Fibroblast of villous mesenchyme (primary cell): ENCODE measurements at regions not wholly inside any gene's neighbourhood (a gene's known extent, or its start where the extent isn't known, plus 50 kb on each side); places are given as distances from the start of the nearest gene placed in this dataset.
A peak's percentile ranks its signal among the peaks of the same experiment; 100 is the strongest.

Experiments used
- DNase-seq: peaks from one replicate; pipeline ENCODE4 v3.0.0-alpha.2; 2010; ENCODE audit warnings: low read depth
- H3K4me3 ChIP-seq: 2 replicates; pipeline ENCODE4 v1.5.1; 2011; ENCODE audit warnings: low read depth, mild to moderate bottlenecking, low read length
- TF ChIP-seq, protein P1 (sequence below): IDR thresholded peaks from 2 replicates; pipeline ENCODE4 v1.5.1; 2012; ENCODE audit warnings: low read depth, mild to moderate bottlenecking, low read length; ENCODE audit not compliant: insufficient read depth

DNA sequence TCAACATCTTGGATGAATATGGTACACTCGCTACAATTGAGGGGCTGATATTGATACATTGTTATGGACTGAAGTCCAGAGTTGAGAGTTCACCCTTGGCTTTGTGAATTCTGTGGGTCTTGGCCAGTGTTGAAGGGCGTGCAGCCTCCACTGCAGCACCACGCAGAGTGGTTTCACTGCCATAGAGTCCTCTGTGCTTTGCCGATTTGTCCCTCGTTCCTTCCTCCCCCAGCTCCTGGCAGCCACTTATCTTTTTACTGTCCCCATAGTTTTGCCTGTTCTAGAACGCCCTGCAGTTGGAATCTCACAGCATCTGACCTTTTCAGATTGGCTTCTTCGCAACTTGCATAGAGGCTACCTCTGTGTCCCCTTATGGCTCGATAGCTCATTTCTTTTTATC, 57.3 kb upstream of the IRS2 start:
- no peak for DNase-seq
- H3K4me3 ChIP-seq: no peak overlapping the region
- TF ChIP-seq, protein P1, sequence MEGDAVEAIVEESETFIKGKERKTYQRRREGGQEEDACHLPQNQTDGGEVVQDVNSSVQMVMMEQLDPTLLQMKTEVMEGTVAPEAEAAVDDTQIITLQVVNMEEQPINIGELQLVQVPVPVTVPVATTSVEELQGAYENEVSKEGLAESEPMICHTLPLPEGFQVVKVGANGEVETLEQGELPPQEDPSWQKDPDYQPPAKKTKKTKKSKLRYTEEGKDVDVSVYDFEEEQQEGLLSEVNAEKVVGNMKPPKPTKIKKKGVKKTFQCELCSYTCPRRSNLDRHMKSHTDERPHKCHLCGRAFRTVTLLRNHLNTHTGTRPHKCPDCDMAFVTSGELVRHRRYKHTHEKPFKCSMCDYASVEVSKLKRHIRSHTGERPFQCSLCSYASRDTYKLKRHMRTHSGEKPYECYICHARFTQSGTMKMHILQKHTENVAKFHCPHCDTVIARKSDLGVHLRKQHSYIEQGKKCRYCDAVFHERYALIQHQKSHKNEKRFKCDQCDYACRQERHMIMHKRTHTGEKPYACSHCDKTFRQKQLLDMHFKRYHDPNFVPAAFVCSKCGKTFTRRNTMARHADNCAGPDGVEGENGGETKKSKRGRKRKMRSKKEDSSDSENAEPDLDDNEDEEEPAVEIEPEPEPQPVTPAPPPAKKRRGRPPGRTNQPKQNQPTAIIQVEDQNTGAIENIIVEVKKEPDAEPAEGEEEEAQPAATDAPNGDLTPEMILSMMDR: no peak

DNA sequence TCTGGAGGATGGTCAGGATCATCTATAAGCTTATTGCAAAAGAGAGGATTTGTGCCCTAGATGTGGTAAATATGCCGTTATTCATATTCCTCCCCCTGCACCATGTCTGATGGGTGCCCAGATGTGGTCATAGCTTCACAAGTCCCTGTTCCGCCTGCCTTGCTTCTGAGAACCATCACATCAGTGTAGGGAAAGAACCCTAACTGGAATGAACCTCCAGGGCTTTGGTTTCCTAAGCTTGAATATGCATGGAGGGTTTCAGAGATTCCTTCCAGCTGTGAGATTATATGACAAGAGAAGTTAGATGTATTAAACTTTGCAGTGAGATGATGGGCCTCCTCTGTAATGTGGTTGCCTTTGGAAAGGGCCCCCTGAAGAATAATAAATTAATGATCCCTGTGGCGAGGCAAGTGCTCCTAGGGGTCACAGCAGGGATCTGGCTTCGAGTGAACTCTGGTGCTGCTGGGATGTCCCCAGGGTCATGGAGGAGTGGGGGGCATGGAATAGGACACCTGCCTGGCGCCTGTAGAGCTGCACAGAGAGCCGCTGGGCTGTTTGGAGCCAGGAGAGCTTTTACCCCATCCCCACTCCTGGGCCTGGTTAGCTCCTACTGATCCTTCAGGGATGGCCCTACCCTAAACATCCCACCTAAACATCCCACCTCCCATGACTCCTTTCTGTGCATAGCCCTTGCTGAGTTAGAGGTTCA, 56.0 kb upstream of the IRS2 start:
- H3K4me3 ChIP-seq: no peak overlapping the region
- TF ChIP-seq, protein P1: no peak
- DNase-seq: no peak

DNA sequence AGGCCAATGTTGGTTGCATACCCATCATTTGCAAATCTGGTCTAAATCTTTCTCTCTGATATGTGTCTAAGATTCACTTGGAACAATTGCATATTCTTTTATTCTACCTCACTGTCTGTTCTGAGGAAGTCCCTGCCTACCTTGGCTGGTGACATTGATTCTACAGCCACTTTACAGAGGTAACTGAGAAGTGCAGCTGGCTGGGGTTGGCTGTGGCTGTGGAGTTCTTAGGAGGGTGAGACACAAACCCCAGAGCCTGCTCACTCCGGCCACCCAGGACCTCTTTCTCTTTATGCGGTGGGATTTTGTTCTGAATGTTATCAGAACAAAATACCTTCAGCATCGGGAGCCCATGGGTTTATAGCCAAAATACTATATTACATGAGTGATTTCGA, 54.5 kb upstream of the IRS2 start:
- DNase-seq: no peak
- H3K4me3 ChIP-seq: no peak overlapping the region
- TF ChIP-seq, protein P1: no peak

DNA sequence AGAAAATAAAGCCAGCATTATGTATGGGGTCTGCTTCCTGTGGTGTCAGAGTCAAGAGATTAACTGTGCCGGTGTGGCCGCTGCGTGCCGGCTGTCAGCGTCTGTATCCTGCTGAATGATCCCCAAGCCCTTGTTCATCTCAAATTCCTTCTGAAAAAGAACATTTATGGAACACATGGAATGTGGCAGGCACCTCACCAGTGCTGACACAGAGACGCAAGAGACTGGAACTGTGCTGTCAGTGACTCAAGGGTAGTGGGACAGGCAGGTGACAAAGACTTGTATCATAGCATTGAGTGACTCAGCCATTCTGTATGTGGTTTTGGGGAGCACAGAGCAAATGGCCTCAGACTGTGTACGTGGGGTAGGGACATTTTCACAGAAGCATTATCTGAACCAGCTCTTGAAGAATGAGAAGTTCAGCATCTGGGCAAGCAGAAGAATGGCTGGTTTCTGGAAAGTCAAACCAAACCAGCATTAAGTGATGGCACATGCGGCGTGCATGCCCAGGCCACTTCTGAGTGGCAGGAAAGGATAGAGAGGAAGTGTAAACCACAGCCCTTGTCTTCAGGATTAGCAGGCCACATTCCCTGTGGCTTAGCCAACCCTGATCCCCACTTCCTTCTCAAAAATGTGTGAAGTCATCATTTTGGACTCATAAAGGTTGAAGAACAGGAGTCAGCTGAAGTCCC, 54.0 kb upstream of the IRS2 start:
- H3K4me3 ChIP-seq: no peak overlapping the region
- TF ChIP-seq, protein P1: no peak
- DNase-seq: peak; percentile 56

DNA sequence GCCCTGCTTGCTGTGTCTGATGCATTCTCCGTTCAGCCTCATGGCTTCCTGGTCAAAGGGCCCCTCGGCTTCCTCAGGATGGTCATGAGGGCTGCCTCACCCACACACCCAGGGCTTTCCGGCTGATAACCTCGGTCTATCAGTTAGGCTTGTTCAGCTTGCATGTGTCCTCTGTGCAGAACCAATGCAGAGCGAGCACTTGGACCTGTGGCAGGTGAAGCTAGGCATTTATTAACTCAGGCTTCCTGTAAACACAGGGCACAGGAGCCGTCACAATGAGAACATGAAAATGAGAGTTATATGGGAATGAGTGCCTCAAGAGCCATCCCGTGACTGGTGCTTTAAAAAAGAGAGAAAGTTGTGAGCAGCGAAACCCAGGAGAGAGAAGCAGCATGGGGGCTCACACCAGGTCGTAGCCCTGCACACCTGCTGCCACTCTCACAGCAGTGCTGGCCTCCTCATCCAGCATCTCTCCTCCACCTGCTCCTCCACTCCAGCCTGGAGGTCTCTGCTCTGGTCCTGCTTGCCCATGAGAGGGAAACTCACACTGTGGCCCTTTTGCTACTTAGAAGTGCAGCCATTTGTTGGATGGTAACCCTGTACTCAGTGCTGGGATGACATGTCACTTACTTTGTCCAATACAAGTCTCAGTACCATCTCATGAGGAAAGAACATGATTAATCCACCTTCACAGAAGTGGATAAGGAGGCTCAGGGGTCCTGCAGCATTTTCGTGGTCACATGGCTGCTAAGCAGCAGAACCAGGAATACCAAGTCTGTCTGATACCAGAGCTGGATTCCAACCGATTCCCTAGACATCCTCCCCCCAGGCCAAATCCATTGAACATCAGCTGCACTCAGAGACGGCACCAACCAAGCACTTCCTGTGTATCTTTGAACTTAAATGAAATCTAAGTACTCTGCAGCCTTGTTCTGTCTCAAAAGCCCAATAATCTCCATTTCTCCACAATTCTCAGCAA, 50.5 kb upstream of the IRS2 start:
- no peak for DNase-seq
- TF ChIP-seq, protein P1: no peak
- no peak overlapping the region for H3K4me3 ChIP-seq
